SW480 (cell line): ENCODE measurements at regions not wholly inside any gene's neighbourhood (a gene's known extent, or its start where the extent isn't known, plus 50 kb on each side); places are given as distances from the start of the nearest gene placed in this dataset.

Source experiments
- DNase-seq: peaks from one replicate; pipeline ENCODE4 v3.0.0-alpha.2; 2016; ENCODE audit warnings: low spot score

DNA sequence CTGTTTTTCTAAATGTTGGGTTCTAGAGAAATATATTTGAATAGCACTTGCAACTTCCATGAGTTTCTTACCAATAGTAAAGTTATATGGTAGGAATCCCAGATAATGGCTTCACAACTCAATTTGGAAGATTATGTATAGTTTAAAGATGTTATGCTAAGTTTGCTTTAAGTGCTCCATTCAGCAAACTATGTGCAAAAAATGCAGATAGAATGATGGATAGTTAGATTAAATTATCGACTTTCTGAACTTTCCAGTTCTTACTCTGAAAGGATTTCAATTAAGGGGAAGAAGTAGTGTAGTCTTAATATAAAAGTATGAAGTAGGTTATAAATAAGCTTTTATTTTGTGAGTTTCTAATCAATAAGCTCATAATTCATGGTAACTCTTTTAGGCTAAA lies 60.7 kb upstream of the NFKB1 start:
- no peak for DNase-seq

GRCh38 chr4:102441978-102442911 lies 58.9 kb upstream of the NFKB1 start:
- DNase-seq: no peak

- no peak for DNase-seq
Observed at GRCh38 chr4:102444752-102445151, 56.4 kb upstream of the NFKB1 start.

DNA sequence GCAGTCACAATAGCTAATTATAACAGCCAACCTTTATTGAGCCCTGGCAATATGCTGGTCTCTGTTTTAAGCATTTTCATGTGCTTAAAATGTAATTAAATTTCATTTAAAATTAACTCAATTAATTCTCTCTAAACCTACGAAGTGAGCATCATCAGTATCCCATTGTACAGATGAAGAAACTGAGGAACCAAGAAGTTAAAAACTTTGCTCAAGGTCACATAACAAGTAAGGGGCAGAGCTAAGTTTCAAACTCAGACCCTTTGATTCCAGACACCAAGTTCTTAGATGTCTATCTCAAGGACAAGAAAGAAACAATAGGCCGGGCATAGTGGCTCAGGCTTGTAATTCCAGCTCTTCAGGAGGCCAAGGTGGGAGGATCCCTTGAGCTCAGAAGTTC lies 55.9 kb upstream of the NFKB1 start:
- DNase-seq: no peak

GRCh38 chr4:102447413-102447812 lies 53.7 kb upstream of the NFKB1 start:
- no peak for DNase-seq

GRCh38 chr4:102449751-102450352 lies 51.3 kb upstream of the NFKB1 start:
- DNase-seq: peak; percentile 56

DNA sequence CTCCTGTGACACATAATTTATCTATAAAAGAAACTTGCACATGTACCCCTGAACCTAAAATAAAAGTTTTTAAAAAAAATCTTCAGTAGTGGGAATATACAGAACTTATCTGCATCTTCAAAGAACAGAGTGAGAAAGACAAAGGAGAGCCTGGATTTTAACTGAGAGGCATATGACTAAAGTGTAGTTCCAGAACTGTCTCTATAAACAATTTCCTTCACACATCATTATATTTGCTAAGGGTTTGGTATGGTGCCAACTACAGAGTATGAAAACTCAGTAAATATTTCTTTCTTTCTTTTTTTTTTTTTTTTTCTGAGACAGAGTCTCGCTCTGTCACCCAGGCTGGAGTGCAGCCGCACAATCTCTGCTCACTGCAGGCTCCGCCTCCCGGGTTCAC lies 49.9 kb upstream of the NFKB1 start:
- DNase-seq: no peak
